Esophagus muscularis mucosa (tissue), 4 donors: ENCODE measurements at regions not wholly inside any gene's neighbourhood (a gene's known extent, or its start where the extent isn't known, plus 50 kb on each side); places are given as distances from the start of the nearest gene placed in this dataset.

Experiments
- DNase-seq: peaks from one replicate; pipeline ENCODE4 v3.0.0-alpha.2; 2017; ENCODE audit errors: extremely low spot score
- H3K27ac ChIP-seq, 4 donors: fragments of 200-600 bp; sonication (generic); replicated peaks in 1 of 4; 1 replicate in 3 of 4; 2 replicates in 1 of 4; pipeline ENCODE4 v1.5.1; 2016 to 2019; ENCODE audit warnings: mild to moderate bottlenecking in 1 of 4
- H3K27me3 ChIP-seq, 4 donors: fragments of 200-600 bp; sonication (generic); one replicate each; pipeline versions ENCODE4 v1.5.1 to v1.6.0; 2016 to 2019
- H3K36me3 ChIP-seq, 4 donors: fragments of 200-600 bp; sonication (generic); one replicate each; pipeline ENCODE4 v1.5.1; 2016 to 2019
- H3K4me1 ChIP-seq, 4 donors: fragments of 200-600 bp; sonication (generic); one replicate each; pipeline ENCODE4 v1.5.1; 2016 to 2019
- H3K4me3 ChIP-seq, 4 donors: fragments of 200-600 bp; sonication (generic); 1 replicate in 2 of 4; 2 replicates in 2 of 4; pipeline ENCODE4 v1.5.1; 2016 to 2019; ENCODE audit warnings: mild to moderate bottlenecking in 4 of 4, moderate library complexity in 1 of 4
- H3K9me3 ChIP-seq, 4 donors: fragments of 200-600 bp; sonication (generic); 1 replicate in 3 of 4; 2 replicates in 1 of 4; pipeline ENCODE4 v1.5.1; 2016 to 2019
- CTCF ChIP-seq, 3 experiments: fragments of 200-600 bp in 2 of 3; fragments of 450-650 bp in 1 of 3; sonication (generic) in 2 of 3; IDR thresholded peaks; one replicate each; pipeline ENCODE4 v1.5.1; 2017 to 2019; ENCODE audit warnings: antibody characterized with exemption in 3 of 3, mild to moderate bottlenecking in 2 of 3, moderate library complexity in 1 of 3
- EP300 ChIP-seq: sonication (generic); formaldehyde crosslinking; IDR thresholded peaks from one replicate; pipeline ENCODE4 v1.6.1; 2017; ENCODE audit warnings: antibody characterized with exemption
- POLR2A ChIP-seq: fragments of 450-650 bp; IDR thresholded peaks from one replicate; pipeline ENCODE4 v1.6.1; 2017; ENCODE audit warnings: antibody characterized with exemption, moderate library complexity, mild to moderate bottlenecking, low read depth
- POLR2AphosphoS5 ChIP-seq, 2 donors: sonication (generic); formaldehyde crosslinking; IDR thresholded peaks; one replicate each; pipeline ENCODE4 v1.6.1; 2017; ENCODE audit warnings: antibody characterized with exemption in 2 of 2
- WGBS: methylation state at CpG from one replicate; pipeline ENCODE4 v1.1.5; 2018; 5-methylcytosine and 5-hydroxymethylcytosine counted together
- intact Hi-C: fragments of 100-400 bp; cut with DNase I; formaldehyde crosslinking; loops from one replicate; pipeline ENCODE4 v1.15.1; 2023

- Histone ChIP-seq H3K4me3 (no peak overlapping the region), H3K27ac (no peak overlapping the region), H3K27me3 (no peaks in the 10 kb centered on the region), H3K4me1 (no peaks in the 10 kb centered on the region), H3K36me3 (no peaks in the 10 kb centered on the region), H3K9me3 (peaks cover 0 to 6% (median 0%) of the 10 kb centered on the region in 4 donors)
- DNase-seq, result no peak
- TF ChIP-seq POLR2A, result no peak
- TF ChIP-seq CTCF (IDR thresholded peaks at IDR 0.05), result no peak
- TF ChIP-seq EP300, result no peak
- TF ChIP-seq POLR2AphosphoS5 (IDR thresholded peaks at IDR 0.05), result no peak
- 79% methylated on average over 4 of the region's 4 CpGs for WGBS
- intact Hi-C loops, result no loop called here
Measured at GRCh38 chr13:40026741-40027140, 371.3 kb downstream of the COG6 start.

GRCh38 chr13:40028446-40028845, 373.0 kb downstream of the COG6 start:
- no peak for DNase-seq
- intact Hi-C loops, result no loop called here
- Histone ChIP-seq H3K36me3 (no peaks in the 10 kb centered on the region), H3K9me3 (peaks cover 0 to 6% (median 0%) of the 10 kb centered on the region in 4 donors), H3K27ac (no peak overlapping the region), H3K4me3 (no peak overlapping the region), H3K27me3 (no peaks in the 10 kb centered on the region), H3K4me1 (no peaks in the 10 kb centered on the region)
- 98% methylated on average over 2 of the region's 2 CpGs for WGBS
- no peak for TF ChIP-seq POLR2AphosphoS5 (IDR thresholded peaks at IDR 0.05)

GRCh38 chr13:40031031-40031430, 375.6 kb downstream of the COG6 start:
- intact Hi-C loops, result no loop called here
- TF ChIP-seq EP300, result no peak
- no peak for TF ChIP-seq CTCF (IDR thresholded peaks at IDR 0.05)
- TF ChIP-seq POLR2AphosphoS5 (IDR thresholded peaks at IDR 0.05), result no peak
- no peak for TF ChIP-seq POLR2A
- Histone ChIP-seq H3K27ac (no peak overlapping the region), H3K4me3 (no peak overlapping the region), H3K4me1 (no peaks in the 10 kb centered on the region), H3K27me3 (no peaks in the 10 kb centered on the region), H3K9me3 (peaks cover 0 to 6% (median 0%) of the 10 kb centered on the region in 4 donors), H3K36me3 (no peaks in the 10 kb centered on the region)
- no peak for DNase-seq
- 62% methylated on average over 4 of the region's 4 CpGs for WGBS

- Histone ChIP-seq H3K36me3 (no peaks in the 10 kb centered on the region), H3K4me1 (no peaks in the 10 kb centered on the region), H3K27ac (no peak overlapping the region), H3K27me3 (no peaks in the 10 kb centered on the region), H3K4me3 (no peak overlapping the region), H3K9me3 (no peaks in the 10 kb centered on the region)
- TF ChIP-seq CTCF (IDR thresholded peaks at IDR 0.05) (no peak), POLR2A (no peak), POLR2AphosphoS5 (IDR thresholded peaks at IDR 0.05) (no peak), EP300 (no peak)
- intact Hi-C loops, result no loop called here
- WGBS, result 87% methylated on average over 2 of the region's 2 CpGs
- DNase-seq, result no peak
Measured at GRCh38 chr13:40039061-40039460, 383.6 kb downstream of the COG6 start.

- DNase-seq, result no peak
- Histone ChIP-seq H3K27me3 (no peaks in the 10 kb centered on the region), H3K4me1 (no peaks in the 10 kb centered on the region), H3K27ac (no peak overlapping the region), H3K36me3 (no peaks in the 10 kb centered on the region), H3K4me3 (no peak overlapping the region), H3K9me3 (no peaks in the 10 kb centered on the region)
- TF ChIP-seq POLR2A (no peak), EP300 (no peak), CTCF (IDR thresholded peaks at IDR 0.05) (no peak), POLR2AphosphoS5 (IDR thresholded peaks at IDR 0.05) (no peak)
- intact Hi-C loops, result no loop called here
- 76% methylated on average over 3 of the region's 3 CpGs for WGBS
Measured at GRCh38 chr13:40042991-40043390, 387.5 kb downstream of the COG6 start.
